ENCODE measurements at regions not wholly inside any gene's neighbourhood (a gene's known extent, or its start where the extent isn't known, plus 50 kb on each side); places are given as distances from the start of the nearest gene placed in this dataset.

DNA sequence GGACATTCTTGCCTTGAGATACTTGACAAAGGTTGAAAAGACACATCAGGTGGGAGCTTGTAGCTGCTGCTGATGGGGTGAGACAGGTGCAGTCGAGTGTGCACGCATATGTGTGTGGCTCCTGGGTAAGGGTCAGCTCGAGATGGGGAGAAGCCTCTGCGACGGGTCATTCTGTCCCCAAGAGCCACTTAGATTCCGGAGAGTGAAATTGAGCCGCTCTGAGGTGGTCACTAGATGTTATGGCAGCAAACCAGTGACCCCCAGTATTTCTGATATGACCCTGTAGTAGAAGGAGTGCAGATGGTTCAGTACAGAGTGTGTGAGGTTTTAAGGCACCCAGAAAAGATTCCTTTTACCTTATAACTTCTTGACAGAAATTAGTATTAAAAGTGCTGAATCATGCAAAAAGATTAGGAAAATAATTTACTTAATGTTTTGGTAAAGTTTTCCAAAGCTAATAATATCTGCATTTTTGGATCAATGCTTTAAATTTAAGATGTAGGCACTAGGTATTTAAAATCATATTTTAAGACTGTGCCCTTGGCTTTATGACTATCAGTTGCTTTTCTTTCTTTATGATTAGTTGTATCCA lies 241.9 kb upstream of the TOPAZ1 start:
- WGBS, 2 experiments (ENCODE audit: low coverage in 1 of 2, low lambda C conversion rate in 2 of 2, missing lambda C conversion rate in 2 of 2) = 44 to 50% methylated on average over 7 of the region's 7 CpGs
- H3K9ac ChIP-seq = peak overlapping the region; percentile 35; the same call in 1 of the 2 replicates
- 0 out of 2 replicates have a peak, but pooled peaks cover 10% of the 10 kb centered on the region for H3F3A ChIP-seq (ENCODE audit: insufficient read depth)
- H3K27ac ChIP-seq = no peak overlapping the region
- H3K9me2 ChIP-seq (ENCODE audit: insufficient read depth) = no peaks in the 10 kb centered on the region
- H3K79me2 ChIP-seq (ENCODE audit: insufficient read depth) = no peaks in the 10 kb centered on the region
- H3K4me1 ChIP-seq (ENCODE audit: insufficient read depth) = peaks cover 26% of the 10 kb centered on the region
- in situ Hi-C loops (cut with MboI) = no loop called here
- H3K9me3 ChIP-seq (ENCODE audit: low read depth) = no peaks in the 10 kb centered on the region
- peak overlapping the region; percentile 86 for H3K4me2 ChIP-seq (ENCODE audit: unreplicated experiment)
- TF ChIP-seq EZH2phosphoT487 (IDR thresholded peaks at IDR 0.05; ENCODE audit: insufficient read depth, low read depth) (no peak), EZH2 (IDR thresholded peaks at IDR 0.05; ENCODE audit: insufficient read depth, poor library complexity, severe bottlenecking) (no peak)
- peak overlapping the region; percentile 65 for H3K4me3 ChIP-seq
- no peaks in the 10 kb centered on the region for H3K36me3 ChIP-seq (ENCODE audit: low read depth)
- no peak for DNase-seq
- H2AFZ ChIP-seq = peak overlapping the region; percentile 76; the same call in 1 of the 2 replicates
- H4K20me1 ChIP-seq (ENCODE audit: insufficient read depth) = no peaks in the 10 kb centered on the region
- H3K27me3 ChIP-seq (replicated peaks; ENCODE audit: insufficient read depth) = peaks cover 38% of the 10 kb centered on the region

DNA sequence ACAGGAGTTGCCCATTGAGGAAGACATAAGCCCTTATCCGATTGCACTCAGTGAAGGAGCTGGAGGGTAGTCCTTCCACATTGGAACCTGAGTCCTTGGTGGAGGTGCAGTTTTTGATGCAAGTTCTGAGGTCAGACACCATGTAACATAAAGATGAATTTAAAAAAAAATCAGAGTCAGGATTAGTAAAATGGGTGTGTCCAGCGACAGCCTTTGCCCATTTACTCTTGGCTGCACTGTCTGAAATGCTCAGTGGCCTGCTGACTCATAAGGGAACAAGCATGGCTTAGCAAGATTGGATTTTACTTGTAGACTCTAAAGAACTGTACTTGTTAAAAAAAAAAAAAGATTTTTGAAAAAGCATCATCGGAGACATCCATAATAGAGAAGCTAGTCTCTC lies 241.1 kb upstream of the TOPAZ1 start:
- Histone ChIP-seq H3K27me3 (replicated peaks; ENCODE audit: insufficient read depth) (peaks cover 34% of the 10 kb centered on the region), H3K4me3 (peak overlapping the region; percentile 18), H3K4me2 (ENCODE audit: unreplicated experiment) (peak overlapping the region; percentile 33)

DNA sequence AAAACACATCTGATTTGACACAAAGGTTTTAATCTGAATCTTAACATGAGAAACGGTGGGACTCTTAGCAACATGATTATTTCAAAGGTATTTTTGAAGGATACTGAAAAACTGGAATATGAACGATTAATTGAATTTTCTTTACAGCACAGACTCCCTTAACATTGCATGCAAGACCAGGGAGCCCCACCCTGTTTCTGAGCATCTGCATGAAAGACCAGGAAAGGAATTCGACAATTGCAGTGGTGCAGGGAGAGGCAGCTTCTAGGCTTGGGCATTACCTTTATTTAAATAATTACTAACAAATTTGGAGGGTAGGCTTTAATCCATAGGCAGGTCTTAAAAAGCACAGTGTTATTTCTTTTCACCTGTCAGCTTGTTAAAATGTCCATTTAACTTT lies 240.6 kb upstream of the TOPAZ1 start:
- H3K27me3 ChIP-seq (replicated peaks; ENCODE audit: insufficient read depth) = peaks cover 30% of the 10 kb centered on the region
- no peak for TF ChIP-seq EZH2phosphoT487 (IDR thresholded peaks at IDR 0.05; ENCODE audit: insufficient read depth, low read depth)
- H3K4me1 ChIP-seq (ENCODE audit: insufficient read depth) = peaks cover 25% of the 10 kb centered on the region
- H2AFZ ChIP-seq = peak overlapping the region; percentile 3; the same call in 1 of the 2 replicates
- no peaks in the 10 kb centered on the region for H3K9me2 ChIP-seq (ENCODE audit: insufficient read depth)
- no peaks in the 10 kb centered on the region for H4K20me1 ChIP-seq (ENCODE audit: insufficient read depth)
- no peak overlapping the region for H3K9ac ChIP-seq
- H3F3A ChIP-seq (ENCODE audit: insufficient read depth) = 0 out of 2 replicates have a peak, but pooled peaks cover 10% of the 10 kb centered on the region
- peak overlapping the region; percentile 18 for H3K4me3 ChIP-seq
- WGBS, 2 experiments (ENCODE audit: low coverage in 1 of 2, low lambda C conversion rate in 2 of 2, missing lambda C conversion rate in 2 of 2) = 53 to 71% methylated on average over 3 of the region's 3 CpGs
- H3K36me3 ChIP-seq (ENCODE audit: low read depth) = no peaks in the 10 kb centered on the region
- no peaks in the 10 kb centered on the region for H3K9me3 ChIP-seq (ENCODE audit: low read depth)
- H3K27ac ChIP-seq = no peak overlapping the region
- in situ Hi-C loops (cut with MboI) = no loop called here
- peak; percentile 26 for DNase-seq
- no peak overlapping the region for H3K4me2 ChIP-seq (ENCODE audit: unreplicated experiment)
- no peaks in the 10 kb centered on the region for H3K79me2 ChIP-seq (ENCODE audit: insufficient read depth)

More for the DNA sequence above, 241.1 kb upstream of the TOPAZ1 start:
- no peaks in the 10 kb centered on the region for H3K36me3 ChIP-seq (ENCODE audit: low read depth)
- no peaks in the 10 kb centered on the region for H4K20me1 ChIP-seq (ENCODE audit: insufficient read depth)
- TF ChIP-seq EZH2phosphoT487 (IDR thresholded peaks at IDR 0.05; ENCODE audit: insufficient read depth, low read depth) (no peak), EZH2 (IDR thresholded peaks at IDR 0.05; ENCODE audit: insufficient read depth, poor library complexity, severe bottlenecking) (no peak)
- 1 to 6% methylated on average over 3 of the region's 3 CpGs for WGBS, 2 experiments (ENCODE audit: low coverage in 1 of 2, low lambda C conversion rate in 2 of 2, missing lambda C conversion rate in 2 of 2)
- no peaks in the 10 kb centered on the region for H3K79me2 ChIP-seq (ENCODE audit: insufficient read depth)
- 0 out of 2 replicates have a peak, but pooled peaks cover 10% of the 10 kb centered on the region for H3F3A ChIP-seq (ENCODE audit: insufficient read depth)
- peak overlapping the region; percentile 3; the same call in 1 of the 2 replicates for H2AFZ ChIP-seq
- no peaks in the 10 kb centered on the region for H3K9me3 ChIP-seq (ENCODE audit: low read depth)
- peaks cover 26% of the 10 kb centered on the region for H3K4me1 ChIP-seq (ENCODE audit: insufficient read depth)
- H3K9me2 ChIP-seq (ENCODE audit: insufficient read depth) = no peaks in the 10 kb centered on the region
- peak; percentile 84 for DNase-seq
- H3K27ac ChIP-seq = no peak overlapping the region
- no peak overlapping the region for H3K9ac ChIP-seq
- in situ Hi-C loops (cut with MboI) = no loop called here

DNA sequence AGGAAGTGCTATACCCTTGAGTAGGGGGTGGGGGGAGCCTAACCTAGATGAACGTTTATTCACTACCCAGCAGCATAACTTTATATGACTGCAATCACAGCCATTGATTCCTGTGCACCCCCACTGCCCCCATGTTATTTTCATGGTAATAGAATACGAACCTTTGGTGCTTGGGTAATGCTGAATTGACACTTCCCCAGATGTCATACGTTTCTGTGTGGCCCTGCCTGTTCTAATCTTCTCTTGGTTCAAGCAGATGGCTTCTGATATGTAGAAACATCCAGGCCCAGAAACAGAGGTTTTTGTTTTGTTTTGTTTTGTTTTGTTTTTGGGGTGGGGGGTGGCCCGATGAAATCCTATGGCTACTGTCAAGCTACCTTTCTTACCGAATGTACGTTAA lies 237.9 kb upstream of the TOPAZ1 start:
- Histone ChIP-seq H2AFZ (no peak overlapping the region), H3K4me3 (no peak overlapping the region), H3K9me3 (ENCODE audit: low read depth) (no peaks in the 10 kb centered on the region), H4K20me1 (ENCODE audit: insufficient read depth) (no peaks in the 10 kb centered on the region), H3K27me3 (replicated peaks; ENCODE audit: insufficient read depth) (0 out of 2 replicates have a peak, but pooled peaks cover 2% of the 10 kb centered on the region), H3K36me3 (ENCODE audit: low read depth) (no peaks in the 10 kb centered on the region), H3F3A (ENCODE audit: insufficient read depth) (0 out of 2 replicates have a peak, but pooled peaks cover 10% of the 10 kb centered on the region), H3K9me2 (ENCODE audit: insufficient read depth) (no peaks in the 10 kb centered on the region), H3K79me2 (ENCODE audit: insufficient read depth) (no peaks in the 10 kb centered on the region), H3K4me2 (ENCODE audit: unreplicated experiment) (no peak overlapping the region), H3K4me1 (ENCODE audit: insufficient read depth) (peaks cover 12% of the 10 kb centered on the region), H3K9ac (no peak overlapping the region), H3K27ac (no peak overlapping the region)
- DNase-seq = no peak
- TF ChIP-seq EZH2 (IDR thresholded peaks at IDR 0.05; ENCODE audit: insufficient read depth, poor library complexity, severe bottlenecking) = no peak
- TF ChIP-seq EZH2phosphoT487 (IDR thresholded peaks at IDR 0.05; ENCODE audit: insufficient read depth, low read depth) = no peak
- in situ Hi-C loops (cut with MboI) = no loop called here
- 77 to 79% methylated on average over 6 of the region's 6 CpGs for WGBS, 2 experiments (ENCODE audit: low coverage in 1 of 2, low lambda C conversion rate in 2 of 2, missing lambda C conversion rate in 2 of 2)

Data from GM23248 (cell line).